Jurkat, Clone E6-1 (cell line): ENCODE measurements at regions not wholly inside any gene's neighbourhood (a gene's known extent, or its start where the extent isn't known, plus 50 kb on each side); places are given as distances from the start of the nearest gene placed in this dataset.
A peak's percentile ranks its signal among the peaks of the same experiment; 100 is the strongest.

ENCODE experiments used
- DNase-seq: peaks from one replicate; pipeline ENCODE4 v3.0.0-alpha.2; 2011; ENCODE audit warnings: low read depth, low spot score
- H3K4me3 ChIP-seq: 2 replicates; pipeline ENCODE4 v1.5.1; 2011; ENCODE audit warnings: mild to moderate bottlenecking, low read length, control low read depth, moderate library complexity

DNA sequence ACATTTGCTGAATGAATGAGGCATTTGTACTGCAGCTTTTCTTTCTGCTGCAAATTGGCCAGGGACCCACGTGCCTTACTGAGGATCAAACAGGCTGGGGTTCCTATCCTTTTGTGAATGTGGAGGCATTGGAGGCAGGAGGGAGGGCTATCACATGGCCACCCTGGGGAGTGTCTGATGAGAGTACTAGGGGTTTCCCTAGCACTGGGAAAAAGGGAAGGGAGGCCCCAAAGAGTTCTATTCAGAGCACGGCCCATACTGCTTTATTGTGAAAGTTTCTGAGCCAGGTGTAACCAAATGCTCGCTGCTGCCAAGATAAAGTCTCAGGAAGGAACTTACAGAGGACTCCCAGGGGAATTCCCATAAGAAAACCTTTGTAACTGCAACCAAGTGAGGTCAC is 78.4 kb upstream of the ANO1 start:
- no peak overlapping the region for H3K4me3 ChIP-seq
- no peak for DNase-seq

DNA sequence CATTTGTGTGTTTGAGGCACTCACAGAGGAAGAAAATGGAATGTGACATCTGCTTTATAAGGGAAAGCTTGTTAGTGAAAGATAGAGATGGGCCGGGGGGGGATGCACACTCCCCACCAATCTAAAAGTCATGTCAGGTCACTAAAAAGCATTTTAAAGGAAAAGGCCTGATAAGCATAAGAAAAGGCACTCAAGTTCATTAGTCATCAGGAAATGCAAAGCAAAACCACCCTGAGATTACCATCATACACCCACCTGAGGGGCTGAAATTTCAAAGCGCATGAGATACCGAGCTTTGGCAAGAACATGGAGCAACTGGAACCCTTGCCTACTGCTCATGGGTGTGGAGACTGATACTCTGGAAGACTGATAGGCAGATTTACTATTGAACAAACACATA is 77.9 kb upstream of the ANO1 start:
- peak; percentile 36 for DNase-seq
- no peak overlapping the region for H3K4me3 ChIP-seq

DNA sequence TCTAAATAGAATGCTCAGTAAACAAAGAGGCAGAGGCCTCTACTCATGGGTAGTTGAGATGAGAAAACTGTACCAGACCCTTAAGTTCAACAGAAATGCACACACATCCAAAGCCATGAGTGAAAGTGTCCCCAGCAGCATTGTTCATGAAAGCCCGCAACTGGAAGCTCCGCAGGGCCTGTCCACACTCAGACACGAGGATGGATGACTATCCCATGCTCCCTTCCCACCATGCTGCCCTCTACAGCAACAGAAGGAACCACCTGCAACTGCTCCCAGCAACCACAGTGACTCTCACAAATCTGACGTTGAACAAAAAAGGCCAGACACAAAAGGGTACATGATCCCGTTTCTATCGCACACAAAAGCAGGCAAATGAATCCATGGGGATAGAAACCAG is 76.9 kb upstream of the ANO1 start:
- H3K4me3 ChIP-seq: no peak overlapping the region
- no peak for DNase-seq

DNA sequence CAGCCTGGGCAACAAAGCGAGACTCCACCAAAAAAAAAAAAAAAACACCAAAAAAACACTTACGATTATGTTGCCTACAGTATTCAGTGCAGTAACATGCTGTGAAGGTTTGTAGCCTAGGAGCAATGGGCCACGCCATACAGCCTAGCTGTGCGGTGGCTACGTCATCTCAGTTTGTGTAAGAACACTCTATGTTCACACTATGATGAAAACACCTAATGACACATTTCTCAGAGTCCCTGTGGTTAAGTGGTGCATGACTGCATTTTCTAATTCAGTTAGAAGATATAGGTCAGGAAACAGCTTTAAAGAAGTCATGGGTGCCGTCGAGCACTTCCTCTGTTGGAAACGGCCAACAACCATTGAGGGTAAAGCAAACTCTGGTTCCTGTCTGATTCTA is 75.7 kb upstream of the ANO1 start:
- DNase-seq: peak; percentile 80
- H3K4me3 ChIP-seq: no peak overlapping the region

DNA sequence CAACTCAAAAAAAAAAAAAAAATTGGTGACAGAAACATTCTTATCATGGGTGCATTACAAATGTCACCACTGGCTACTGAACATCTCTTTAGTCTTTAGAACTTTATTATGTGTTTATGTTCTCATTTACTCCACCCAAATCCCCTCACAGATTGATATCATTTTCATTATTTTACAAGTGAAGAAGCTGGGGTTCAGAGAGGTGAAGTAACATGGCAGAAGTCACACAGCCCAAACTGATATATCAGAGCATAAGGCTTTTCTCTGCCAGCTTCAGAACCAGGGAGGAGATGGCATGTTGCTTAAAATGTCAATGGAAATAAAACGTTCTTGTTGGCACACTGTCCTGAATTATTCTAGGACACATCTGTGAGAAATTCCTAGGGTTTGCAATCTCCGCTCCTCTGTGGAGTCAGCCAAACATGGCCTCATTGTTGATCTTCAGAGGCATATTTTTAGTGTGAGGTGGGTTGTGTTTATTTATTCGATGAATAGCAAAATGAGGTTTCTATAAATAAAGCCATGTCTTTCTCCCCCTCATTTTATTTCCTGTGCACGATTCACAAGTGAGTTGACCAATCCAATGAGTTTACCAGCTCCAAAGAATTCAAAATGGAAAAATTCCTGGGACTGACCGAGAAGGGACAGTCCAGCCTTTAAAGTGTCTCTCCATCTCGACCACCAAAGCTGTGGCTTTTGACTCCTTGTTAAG is 72.9 kb upstream of the ANO1 start:
- no peak for DNase-seq
- no peak overlapping the region for H3K4me3 ChIP-seq

DNA sequence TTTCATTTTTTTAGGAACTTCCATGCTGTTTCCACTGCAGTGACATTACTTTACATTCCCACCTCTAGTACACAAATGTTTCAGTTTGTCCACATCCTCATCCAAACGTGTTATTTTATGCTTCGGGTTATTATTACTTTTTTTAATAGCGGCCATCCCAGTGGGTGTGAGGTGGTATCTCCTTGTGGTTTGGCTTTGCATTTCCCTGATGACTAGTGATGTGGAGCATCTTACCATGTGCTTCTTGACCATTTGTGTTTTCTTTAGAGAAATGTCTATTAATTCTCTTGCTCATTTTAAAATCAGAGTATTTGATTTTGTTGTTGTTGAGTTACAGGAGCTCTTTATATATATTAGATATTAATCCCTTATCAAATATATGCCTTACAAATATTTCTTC is 70.3 kb upstream of the ANO1 start:
- DNase-seq: no peak

DNA sequence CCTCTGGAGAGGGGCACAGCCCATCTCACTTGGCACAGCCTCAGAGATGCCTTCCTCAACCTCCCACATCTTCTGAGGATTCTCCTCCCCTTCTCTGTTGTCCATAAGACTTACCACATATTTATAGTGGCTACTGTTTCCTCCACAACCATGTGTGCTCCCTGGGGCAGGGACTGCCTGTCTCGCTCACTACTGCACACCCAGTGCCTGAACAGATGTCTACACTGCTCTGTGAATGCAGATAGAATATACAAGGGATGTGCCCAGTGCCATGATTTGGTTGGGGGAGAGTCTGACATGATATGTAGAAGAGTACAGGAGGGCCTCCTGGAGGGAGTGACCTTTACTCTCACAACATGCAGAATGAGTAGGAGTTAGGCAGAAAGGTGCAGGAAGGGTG is 67.3 kb upstream of the ANO1 start:
- H3K4me3 ChIP-seq: no peak overlapping the region
- DNase-seq: no peak

More for the DNA sequence above, 70.3 kb upstream of the ANO1 start:
- H3K4me3 ChIP-seq: no peak overlapping the region

DNA sequence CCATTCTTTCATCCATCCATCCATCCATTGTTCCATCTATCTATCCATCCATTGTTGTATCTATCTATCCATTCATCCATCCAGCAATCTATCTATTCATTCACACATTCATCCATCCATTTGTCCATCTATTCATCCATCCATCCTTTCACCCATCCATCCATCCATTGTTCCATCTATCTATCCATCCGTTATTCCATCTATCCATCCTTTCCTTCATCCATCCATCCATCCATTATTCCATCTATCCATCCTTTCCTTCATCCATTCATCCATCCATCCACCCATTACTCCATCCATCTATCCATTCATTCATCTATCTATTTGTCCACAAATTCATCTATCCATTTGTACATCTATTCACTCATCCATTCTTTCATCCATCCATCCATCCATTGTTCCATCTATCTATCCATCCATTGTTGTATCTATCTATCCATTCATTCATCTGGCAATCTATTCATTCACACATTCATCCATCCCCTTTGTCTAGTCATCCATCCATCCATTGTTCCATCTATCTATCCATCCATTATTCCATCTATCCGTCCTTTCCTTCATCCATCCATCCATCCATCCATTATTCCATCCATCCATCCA is 65.9 kb upstream of the ANO1 start:
- DNase-seq: no peak
- no peak overlapping the region for H3K4me3 ChIP-seq

DNA sequence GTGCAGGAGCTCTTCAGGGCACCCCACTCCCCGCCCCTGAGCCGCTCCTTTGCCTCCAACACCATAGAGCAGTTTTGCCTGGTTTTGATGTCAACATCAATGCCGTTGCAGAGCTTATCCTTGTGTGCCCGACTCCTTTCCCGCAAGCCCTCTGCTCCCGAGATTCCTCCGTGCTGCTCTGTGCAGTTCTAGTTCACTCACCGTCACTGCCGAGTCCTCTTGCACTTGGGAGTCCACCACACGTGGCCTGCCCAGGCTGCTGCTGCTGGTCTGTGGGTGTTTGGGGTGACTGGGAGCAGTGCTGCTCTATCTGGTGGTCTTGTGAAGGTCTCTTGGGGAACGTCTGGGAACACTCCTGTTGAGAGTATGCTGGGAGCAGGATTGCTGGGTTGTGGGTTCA is 63.8 kb upstream of the ANO1 start:
- no peak overlapping the region for H3K4me3 ChIP-seq
- no peak for DNase-seq

DNA sequence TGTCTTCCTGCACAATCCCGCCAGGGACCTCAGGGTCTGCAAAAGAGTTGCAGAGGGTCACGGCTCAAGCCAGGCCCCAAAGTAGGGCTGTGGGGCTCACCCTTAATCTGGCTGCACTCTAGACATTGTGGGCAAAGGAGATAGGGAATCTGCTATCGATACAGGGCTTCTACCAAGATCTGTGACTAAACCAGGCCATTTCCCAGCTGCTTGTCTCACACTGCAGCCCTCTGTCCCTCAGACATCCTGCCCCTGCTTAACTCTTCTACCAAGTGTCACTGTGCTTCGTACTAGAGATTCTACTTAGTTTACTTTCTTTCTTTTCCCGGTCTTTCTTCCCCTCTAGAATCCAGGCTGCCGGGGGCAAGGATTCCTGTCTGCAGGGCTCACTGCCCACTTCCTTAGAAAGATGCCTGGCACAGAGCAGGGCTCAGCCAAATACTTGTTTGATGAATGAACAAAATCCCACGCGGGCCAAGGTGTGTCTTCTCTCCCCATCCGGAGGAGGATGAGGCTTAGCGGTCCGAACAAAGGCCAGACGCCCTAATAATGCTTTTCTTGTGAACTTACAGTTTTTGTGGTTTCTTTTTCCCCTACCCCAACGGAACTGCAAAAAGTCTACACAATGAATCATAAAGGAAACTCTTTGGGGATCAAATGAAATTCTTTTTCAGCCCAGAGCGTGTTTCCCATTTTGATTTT is 61.3 kb upstream of the ANO1 start:
- no peak for DNase-seq
- H3K4me3 ChIP-seq: no peak overlapping the region

DNA sequence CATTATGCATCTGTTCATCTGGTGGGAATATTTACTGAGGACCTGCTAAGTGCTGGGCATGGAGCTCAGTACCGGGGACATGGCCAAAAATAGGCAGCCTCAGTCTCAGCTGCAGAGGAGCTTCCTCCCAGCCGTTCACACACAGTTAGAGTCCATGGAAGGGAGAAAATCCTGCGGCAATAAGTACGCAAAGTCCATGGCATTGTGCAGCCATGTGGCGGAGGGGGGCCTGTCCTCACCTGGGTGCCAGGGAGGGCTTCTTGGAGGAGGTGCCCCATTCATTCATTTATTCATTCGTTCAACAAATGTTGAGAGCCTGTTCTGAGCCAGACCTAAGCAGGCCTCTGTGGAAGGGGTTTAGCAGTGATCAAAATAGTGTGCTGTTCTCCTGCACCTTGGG is 59.3 kb upstream of the ANO1 start:
- DNase-seq: no peak
- no peak overlapping the region for H3K4me3 ChIP-seq

DNA sequence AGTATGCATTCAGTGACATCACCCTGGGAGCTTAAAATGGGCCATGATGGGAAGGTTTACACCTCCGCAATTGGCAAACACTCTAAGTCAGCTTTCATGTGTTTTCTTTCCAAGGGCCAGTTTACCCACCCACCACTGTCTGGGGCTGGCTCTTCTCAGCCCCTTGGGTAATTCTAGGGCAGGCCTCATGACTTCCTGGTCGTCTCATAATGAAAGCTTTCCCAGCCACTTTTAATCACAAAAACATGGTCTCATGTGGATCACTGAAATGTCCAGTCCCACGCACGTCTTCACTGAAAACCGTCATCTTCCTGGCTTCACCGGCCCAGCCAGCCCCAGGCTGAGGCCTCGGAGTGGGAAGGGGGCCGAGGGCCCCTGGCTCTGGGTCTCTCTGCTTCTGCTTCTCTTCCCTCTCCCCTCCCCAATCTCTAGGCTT is 58.5 kb upstream of the ANO1 start:
- DNase-seq: no peak
- no peak overlapping the region for H3K4me3 ChIP-seq

DNA sequence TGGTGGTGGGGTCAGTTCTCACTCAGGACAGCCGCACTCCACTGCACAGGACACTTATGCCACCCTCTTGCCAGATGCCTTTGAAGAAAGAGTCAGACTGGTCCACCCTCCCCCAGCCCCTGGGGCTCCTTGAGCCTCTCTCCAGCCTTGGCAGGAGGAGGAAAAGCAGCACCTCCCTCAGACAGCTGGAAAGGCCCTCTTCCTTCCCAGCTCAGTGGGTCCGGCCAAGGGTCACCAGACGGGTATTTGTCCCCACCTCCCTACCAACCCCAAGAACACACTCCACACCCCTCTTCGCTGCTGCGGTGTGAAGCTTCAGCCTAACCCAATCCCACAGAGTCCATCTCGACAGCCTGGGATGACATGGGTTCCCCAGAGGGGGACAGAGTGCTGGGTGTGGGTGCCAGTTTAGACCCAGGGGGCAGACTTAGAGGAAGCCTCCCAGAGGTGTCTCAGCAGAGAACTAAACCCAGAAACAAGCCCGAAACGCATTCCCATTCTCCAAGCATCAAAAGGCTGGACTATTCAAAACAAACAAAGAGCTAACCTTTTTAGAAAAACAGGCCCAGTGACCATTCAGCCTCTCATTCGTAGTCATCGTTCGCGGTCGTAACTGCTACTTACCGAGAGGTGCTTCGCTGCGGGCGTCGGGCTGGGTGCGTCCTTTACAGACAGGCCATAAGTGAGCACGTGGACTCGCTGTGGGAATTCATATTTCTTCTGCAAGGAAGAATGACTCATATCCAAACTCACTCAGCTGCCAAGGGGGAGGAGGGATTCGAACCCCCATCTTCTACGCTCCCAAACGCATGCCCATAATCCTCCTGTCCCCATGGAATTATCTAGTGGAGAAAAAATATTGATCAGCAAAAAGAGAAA is 57.5 kb upstream of the ANO1 start:
- DNase-seq: no peak

DNA sequence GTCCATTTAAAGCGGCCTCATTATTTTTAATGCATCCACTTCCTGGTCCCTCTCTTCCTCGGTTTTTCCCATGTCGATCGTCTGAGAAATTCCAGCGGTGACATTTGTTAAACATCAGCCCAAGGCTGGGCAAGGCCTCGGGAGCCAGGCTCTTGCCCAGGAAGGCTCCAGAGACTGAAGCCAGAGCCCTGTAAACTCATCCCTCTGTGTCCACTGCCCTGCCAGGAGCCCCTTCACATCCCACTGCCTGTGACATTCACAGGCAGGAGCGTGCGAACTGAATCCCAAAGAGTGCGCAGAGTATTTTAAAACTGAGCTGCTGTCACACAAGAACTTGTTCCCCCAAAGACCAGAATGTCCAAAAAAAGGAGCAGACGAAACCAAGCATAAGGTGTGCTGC is 56.5 kb upstream of the ANO1 start:
- H3K4me3 ChIP-seq: no peak overlapping the region
- no peak for DNase-seq

More for the DNA sequence above, 57.5 kb upstream of the ANO1 start:
- no peak overlapping the region for H3K4me3 ChIP-seq

DNA sequence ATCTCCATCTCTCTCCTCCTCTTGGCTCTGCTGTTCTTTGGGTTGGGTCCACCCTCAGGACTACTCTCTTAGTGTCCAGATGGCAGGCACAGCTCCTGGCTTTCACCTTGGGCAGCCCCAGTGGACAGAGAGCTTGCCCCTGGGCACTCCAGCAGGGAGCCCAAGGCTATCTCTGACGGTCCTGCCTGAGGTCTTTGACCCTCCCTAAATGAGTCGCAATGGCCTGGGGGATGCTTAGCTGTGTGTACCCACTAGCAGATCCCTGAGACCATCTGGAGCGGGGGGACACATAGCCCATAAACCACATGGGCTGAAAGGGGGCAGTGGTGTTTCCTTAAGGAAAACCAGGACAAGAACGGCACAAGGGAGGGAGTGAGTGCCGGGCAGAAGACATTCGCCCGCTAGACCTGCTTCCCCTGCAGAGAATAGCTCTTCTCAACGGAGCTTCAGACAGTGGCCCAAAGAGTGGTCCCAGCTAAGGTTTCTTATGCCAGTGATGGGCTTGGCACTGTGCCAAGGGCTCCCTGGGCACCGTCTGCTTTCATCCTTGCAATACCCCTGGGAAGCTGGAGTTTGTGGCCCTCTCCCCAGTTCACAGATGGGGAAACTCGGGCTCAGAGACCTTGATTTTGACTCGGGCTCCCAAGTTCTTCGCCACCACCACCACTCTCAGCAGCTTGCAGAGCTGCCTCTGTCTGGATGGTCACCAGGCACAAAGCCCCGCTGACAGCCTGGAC is 53.9 kb upstream of the ANO1 start:
- no peak overlapping the region for H3K4me3 ChIP-seq
- DNase-seq: no peak

DNA sequence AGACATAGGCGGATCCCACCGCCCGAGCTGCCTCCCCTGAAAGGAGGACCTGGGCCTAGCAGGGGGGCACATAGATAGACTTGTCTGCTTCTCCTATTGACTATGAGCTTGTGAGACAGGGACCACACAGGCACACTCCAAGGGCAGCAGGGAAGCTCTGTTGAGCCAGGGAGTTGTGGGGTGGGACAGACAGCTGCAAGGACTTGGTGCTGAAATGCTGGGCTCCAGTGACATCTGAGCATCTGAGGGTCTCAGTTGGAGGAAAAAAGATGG is 53.4 kb upstream of the ANO1 start:
- DNase-seq: no peak
- no peak overlapping the region for H3K4me3 ChIP-seq

DNA sequence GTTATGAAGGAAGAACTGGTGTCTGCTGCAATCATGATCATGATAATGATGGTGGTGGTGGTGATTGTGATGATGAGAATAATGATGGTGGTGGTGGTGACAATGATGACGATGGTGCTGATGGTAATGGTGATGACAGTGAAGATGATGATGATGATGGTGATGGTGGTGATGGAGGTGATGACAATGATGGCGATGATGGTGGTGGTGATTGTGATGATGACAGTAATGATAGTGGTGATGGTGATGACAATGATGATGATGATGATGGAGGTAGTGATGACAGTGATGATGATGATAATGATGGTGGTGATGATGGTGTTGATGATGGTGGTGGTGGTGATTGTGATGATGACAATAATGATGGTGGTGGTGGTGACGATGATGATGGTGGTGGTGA is 52.8 kb upstream of the ANO1 start:
- no peak for DNase-seq
- no peak overlapping the region for H3K4me3 ChIP-seq

DNA sequence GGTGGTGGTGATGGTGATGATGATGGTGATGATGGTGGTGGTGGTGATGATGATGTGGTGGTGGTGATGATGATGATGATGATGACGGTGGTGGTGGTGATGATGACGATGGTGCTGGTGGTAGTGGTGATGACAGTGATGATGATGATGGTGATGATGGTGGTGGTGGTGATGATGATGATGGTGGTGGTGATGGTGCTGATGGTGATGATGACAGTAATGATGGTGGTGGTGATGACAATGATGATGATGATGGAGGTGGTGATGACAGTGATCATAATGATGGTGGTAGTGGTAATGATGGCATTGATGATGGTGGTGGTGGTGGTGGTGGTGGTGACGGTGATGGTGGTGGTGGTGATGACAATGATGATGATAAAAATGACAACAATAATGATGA is 52.1 kb upstream of the ANO1 start:
- no peak overlapping the region for H3K4me3 ChIP-seq
- no peak for DNase-seq

DNA sequence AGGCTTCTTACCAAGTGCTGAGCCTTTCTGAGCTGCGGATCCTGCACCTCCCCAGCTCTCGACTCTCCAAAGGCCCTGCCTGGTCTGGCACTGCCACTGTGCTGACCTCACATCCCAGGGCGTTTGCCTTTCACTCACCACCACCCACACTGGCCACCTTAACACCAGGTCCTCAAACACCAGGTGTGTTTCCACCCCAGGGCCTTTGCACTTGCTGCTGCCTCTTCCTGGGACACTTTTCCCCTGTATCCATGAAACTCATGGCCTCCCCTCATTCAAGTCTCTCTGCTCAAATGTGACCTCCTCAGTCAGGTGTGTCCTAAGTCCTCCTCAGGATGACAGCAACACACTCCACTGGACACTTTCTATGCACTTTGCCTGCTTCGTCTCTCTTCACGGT is 51.4 kb upstream of the ANO1 start:
- H3K4me3 ChIP-seq: no peak overlapping the region
- no peak for DNase-seq
